ENCODE measurements at regions not wholly inside any gene's neighbourhood (a gene's known extent, or its start where the extent isn't known, plus 50 kb on each side); places are given as distances from the start of the nearest gene placed in this dataset.

- H3K79me2 ChIP-seq (replicated peaks; ENCODE audit: insufficient read depth), result no peaks in the 10 kb centered on the region
- Mint-ChIP-seq H3K27me3 (ENCODE audit: insufficient read depth, low read depth, poor library complexity) (no peaks in the 10 kb centered on the region), H3K36me3 (ENCODE audit: low read depth) (no peaks in the 10 kb centered on the region), H3K27ac (no peak overlapping the region), H3K9me3 (peaks cover 11% of the 10 kb centered on the region; the same call in 2 of the 3 replicates), H3K4me1 (no peaks in the 10 kb centered on the region), H3K4me3 (no peak overlapping the region)
- no peaks in the 10 kb centered on the region for H3F3A ChIP-seq (replicated peaks; ENCODE audit: low read depth)
- TF ChIP-seq ETS1 (IDR thresholded peaks at IDR 0.05), result no peak
- TF ChIP-seq CREB1 (CRISPR knock-in tag; IDR thresholded peaks at IDR 0.05; ENCODE audit: low read depth), result no peak
- TF ChIP-seq ZNF331 (CRISPR knock-in tag; IDR thresholded peaks at IDR 0.05; ENCODE audit: low read depth), result no peak
- TF ChIP-seq, protein P1, sequence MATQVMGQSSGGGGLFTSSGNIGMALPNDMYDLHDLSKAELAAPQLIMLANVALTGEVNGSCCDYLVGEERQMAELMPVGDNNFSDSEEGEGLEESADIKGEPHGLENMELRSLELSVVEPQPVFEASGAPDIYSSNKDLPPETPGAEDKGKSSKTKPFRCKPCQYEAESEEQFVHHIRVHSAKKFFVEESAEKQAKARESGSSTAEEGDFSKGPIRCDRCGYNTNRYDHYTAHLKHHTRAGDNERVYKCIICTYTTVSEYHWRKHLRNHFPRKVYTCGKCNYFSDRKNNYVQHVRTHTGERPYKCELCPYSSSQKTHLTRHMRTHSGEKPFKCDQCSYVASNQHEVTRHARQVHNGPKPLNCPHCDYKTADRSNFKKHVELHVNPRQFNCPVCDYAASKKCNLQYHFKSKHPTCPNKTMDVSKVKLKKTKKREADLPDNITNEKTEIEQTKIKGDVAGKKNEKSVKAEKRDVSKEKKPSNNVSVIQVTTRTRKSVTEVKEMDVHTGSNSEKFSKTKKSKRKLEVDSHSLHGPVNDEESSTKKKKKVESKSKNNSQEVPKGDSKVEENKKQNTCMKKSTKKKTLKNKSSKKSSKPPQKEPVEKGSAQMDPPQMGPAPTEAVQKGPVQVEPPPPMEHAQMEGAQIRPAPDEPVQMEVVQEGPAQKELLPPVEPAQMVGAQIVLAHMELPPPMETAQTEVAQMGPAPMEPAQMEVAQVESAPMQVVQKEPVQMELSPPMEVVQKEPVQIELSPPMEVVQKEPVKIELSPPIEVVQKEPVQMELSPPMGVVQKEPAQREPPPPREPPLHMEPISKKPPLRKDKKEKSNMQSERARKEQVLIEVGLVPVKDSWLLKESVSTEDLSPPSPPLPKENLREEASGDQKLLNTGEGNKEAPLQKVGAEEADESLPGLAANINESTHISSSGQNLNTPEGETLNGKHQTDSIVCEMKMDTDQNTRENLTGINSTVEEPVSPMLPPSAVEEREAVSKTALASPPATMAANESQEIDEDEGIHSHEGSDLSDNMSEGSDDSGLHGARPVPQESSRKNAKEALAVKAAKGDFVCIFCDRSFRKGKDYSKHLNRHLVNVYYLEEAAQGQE (IDR thresholded peaks at IDR 0.05; ENCODE audit: unreplicated experiment), result no peak
- TF ChIP-seq STAT1 (IDR thresholded peaks at IDR 0.05; ENCODE audit: unreplicated experiment), result no peak
- TF ChIP-seq NANOG (IDR thresholded peaks at IDR 0.05; ENCODE audit: borderline replicate concordance), result no peak
- H2AFZ ChIP-seq, result no peak overlapping the region
- H3K9me2 ChIP-seq (ENCODE audit: insufficient read depth), result peaks cover 5% of the 10 kb centered on the region; the same call in 1 of the 2 replicates
- H3K4me1 ChIP-seq (ENCODE audit: insufficient read depth), result no peaks in the 10 kb centered on the region
- H3K4me2 ChIP-seq, result no peak overlapping the region
- H4K20me1 ChIP-seq (replicated peaks; ENCODE audit: insufficient read depth), result no peaks in the 10 kb centered on the region
- no peaks in the 10 kb centered on the region for H3K27me3 ChIP-seq (ENCODE audit: insufficient read depth)
- no peaks in the 10 kb centered on the region for H3K36me3 ChIP-seq (ENCODE audit: insufficient read depth)
- no peak overlapping the region for H3K27ac ChIP-seq (ENCODE audit: low read depth)
- DNase-seq (ENCODE audit: low spot score) (no peak), ATAC-seq (no peak)
- no peak overlapping the region for H3K4me3 ChIP-seq
Observed at GRCh38 chr12:107152315-107152714, 59.0 kb upstream of the CRY1 start.

- Histone ChIP-seq H4K20me1 (replicated peaks; ENCODE audit: insufficient read depth) (no peaks in the 10 kb centered on the region), H3F3A (replicated peaks; ENCODE audit: low read depth) (no peaks in the 10 kb centered on the region)
Observed at GRCh38 chr12:107159384-107159900, 66.1 kb upstream of the CRY1 start.

More at GRCh38 chr12:107159384-107159900, 66.1 kb upstream of the CRY1 start:
- peak; percentile 15 for DNase-seq (ENCODE audit: low spot score)
- H3K9me2 ChIP-seq (ENCODE audit: insufficient read depth), result peaks cover 9% of the 10 kb centered on the region
- H3K27me3 ChIP-seq (ENCODE audit: insufficient read depth), result no peaks in the 10 kb centered on the region
- H3K4me2 ChIP-seq, result no peak overlapping the region
- peak; percentile 57; the same call in 2 of the 3 replicates for ATAC-seq
- H2AFZ ChIP-seq, result 0 out of 2 replicates have a peak overlapping the region, but pooled peaks have one; percentile 25
- Mint-ChIP-seq H3K36me3 (ENCODE audit: low read depth) (no peaks in the 10 kb centered on the region), H3K4me3 (no peak overlapping the region), H3K27me3 (ENCODE audit: insufficient read depth, low read depth, poor library complexity) (peaks cover 3% of the 10 kb centered on the region), H3K4me1 (no peaks in the 10 kb centered on the region), H3K9me3 (no peaks in the 10 kb centered on the region), H3K27ac (no peak overlapping the region)
- H3K4me1 ChIP-seq (ENCODE audit: insufficient read depth), result no peaks in the 10 kb centered on the region
- no peak overlapping the region for H3K4me3 ChIP-seq
- no peaks in the 10 kb centered on the region for H3K79me2 ChIP-seq (replicated peaks; ENCODE audit: insufficient read depth)
- H3K36me3 ChIP-seq (ENCODE audit: insufficient read depth), result no peaks in the 10 kb centered on the region
- TF ChIP-seq JUNB (IDR thresholded peaks at IDR 0.05; ENCODE audit: unreplicated experiment) (no peak), ZNF331 (CRISPR knock-in tag; IDR thresholded peaks at IDR 0.05; ENCODE audit: low read depth) (no peak), ZNF462 (CRISPR knock-in tag; IDR thresholded peaks at IDR 0.05) (no peak), STAT1 (IDR thresholded peaks at IDR 0.05; ENCODE audit: unreplicated experiment) (no peak)
- H3K27ac ChIP-seq (ENCODE audit: low read depth), result no peak overlapping the region

All from GM23338 (cell line).